ENCODE measurements at regions not wholly inside any gene's neighbourhood (a gene's known extent, or its start where the extent isn't known, plus 50 kb on each side); places are given as distances from the start of the nearest gene placed in this dataset.

DNA sequence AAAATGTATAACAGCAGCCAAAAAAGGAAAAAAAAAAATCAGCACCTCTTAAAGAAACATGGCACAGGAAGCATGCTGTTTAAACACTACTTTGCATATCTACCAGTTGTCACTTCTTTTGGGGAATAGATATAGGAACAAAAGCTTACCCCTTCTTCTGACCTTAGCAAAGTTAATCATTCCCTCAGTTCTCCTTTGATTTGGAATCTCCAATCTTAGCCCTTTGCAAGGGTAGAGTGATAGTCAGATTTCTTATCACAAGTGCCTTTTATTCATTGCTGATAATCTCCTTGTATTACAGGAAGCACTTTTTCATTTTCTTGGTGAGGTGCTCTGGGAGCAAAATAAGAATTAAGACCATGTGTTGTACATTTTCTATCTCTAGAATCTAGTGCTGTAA, 1327.6 kb downstream of the OLFM4 start:
- H3K27ac ChIP-seq, result no peak overlapping the region
- H3K36me3 ChIP-seq, result no peaks in the 10 kb centered on the region
- DNase-seq (ENCODE audit: low spot score), result no peak
- H3K27me3 ChIP-seq, result no peaks in the 10 kb centered on the region
- TF ChIP-seq, protein P1, sequence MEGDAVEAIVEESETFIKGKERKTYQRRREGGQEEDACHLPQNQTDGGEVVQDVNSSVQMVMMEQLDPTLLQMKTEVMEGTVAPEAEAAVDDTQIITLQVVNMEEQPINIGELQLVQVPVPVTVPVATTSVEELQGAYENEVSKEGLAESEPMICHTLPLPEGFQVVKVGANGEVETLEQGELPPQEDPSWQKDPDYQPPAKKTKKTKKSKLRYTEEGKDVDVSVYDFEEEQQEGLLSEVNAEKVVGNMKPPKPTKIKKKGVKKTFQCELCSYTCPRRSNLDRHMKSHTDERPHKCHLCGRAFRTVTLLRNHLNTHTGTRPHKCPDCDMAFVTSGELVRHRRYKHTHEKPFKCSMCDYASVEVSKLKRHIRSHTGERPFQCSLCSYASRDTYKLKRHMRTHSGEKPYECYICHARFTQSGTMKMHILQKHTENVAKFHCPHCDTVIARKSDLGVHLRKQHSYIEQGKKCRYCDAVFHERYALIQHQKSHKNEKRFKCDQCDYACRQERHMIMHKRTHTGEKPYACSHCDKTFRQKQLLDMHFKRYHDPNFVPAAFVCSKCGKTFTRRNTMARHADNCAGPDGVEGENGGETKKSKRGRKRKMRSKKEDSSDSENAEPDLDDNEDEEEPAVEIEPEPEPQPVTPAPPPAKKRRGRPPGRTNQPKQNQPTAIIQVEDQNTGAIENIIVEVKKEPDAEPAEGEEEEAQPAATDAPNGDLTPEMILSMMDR (IDR thresholded peaks at IDR 0.05), result no peak
- H3K9me3 ChIP-seq, result no peaks in the 10 kb centered on the region
- no peaks in the 10 kb centered on the region for H3K4me1 ChIP-seq
- H3K4me3 ChIP-seq, result no peak overlapping the region

DNA sequence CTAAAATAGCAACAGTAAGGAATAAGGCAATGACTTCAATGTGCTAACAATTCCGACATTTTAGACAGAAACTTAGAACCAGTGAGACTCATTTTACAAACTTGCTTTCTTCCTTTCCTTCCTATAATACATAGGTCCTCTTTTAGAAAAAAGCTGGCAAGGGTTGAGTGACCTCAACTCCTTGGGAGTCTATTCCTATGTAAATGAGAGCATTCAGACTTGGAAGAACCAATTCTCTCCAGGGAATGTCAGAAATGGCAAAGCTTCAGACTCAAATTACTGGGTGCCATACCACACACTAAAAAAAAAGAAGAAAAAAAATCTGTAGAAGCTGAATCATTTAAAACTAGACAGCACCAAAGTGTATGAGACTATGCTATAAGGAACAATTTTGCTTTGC, 1328.2 kb downstream of the OLFM4 start:
- TF ChIP-seq, protein P1 (IDR thresholded peaks at IDR 0.05), result no peak
- DNase-seq (ENCODE audit: low spot score), result no peak
- H3K4me1 ChIP-seq, result no peaks in the 10 kb centered on the region

DNA sequence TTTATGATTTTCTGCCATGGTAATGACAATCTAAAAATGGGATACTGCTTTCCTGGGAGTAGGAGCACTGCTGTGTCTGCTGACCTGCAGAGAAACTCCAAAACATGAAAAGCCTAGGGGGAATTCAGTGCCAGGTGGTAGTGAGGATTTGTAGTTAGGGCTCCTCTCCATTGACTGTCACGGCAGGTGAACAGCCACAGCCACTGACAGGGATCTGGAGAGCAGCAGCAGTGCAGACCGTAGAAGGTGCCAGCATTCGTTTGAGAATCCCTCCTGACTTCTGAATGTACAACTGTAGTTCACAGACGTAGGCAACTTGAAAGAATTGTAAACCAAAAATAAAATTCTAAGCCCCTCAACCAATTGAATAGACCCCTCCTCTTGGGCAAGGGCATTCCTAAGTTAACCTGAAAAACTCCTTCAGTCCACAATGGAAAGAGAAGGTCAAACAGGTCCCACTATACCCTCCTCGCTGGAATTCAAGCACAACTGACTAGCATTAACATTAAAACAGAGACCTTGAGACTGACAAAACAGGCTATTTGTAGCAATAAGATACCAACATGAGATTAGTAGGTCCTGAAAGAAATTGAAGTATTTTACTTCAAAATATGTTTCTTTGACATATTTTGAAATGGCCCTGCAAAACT, 1328.8 kb downstream of the OLFM4 start:
- no peaks in the 10 kb centered on the region for H3K27me3 ChIP-seq
- no peak overlapping the region for H3K27ac ChIP-seq
- TF ChIP-seq, protein P1 (IDR thresholded peaks at IDR 0.05), result no peak

More for the DNA sequence above, 1328.2 kb downstream of the OLFM4 start:
- Histone ChIP-seq H3K27ac (no peak overlapping the region), H3K27me3 (no peaks in the 10 kb centered on the region), H3K9me3 (no peaks in the 10 kb centered on the region), H3K4me3 (no peak overlapping the region), H3K36me3 (no peaks in the 10 kb centered on the region)

DNA sequence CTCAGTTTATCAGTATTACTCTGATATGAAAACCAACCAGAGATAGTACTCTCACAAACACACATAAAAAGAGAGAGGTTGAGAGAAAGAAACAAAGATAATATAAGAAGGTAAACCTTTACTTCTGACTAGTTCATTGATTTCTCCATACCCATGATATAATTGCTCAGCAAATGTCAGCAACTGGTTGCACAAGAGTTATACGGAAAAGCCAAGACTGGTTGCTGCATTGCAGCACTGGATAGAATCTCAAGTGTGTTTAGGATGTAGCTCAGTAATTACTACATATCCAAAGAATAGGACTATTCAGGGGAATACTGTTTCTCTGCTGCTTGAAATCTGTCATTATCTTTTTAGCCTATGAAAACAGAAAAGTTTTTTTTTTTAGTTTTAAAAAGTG, 1332.8 kb downstream of the OLFM4 start:
- Histone ChIP-seq H3K4me1 (no peaks in the 10 kb centered on the region), H3K27me3 (no peaks in the 10 kb centered on the region), H3K9me3 (no peaks in the 10 kb centered on the region), H3K4me3 (no peak overlapping the region), H3K36me3 (no peaks in the 10 kb centered on the region), H3K27ac (no peak overlapping the region)
- TF ChIP-seq, protein P1 (IDR thresholded peaks at IDR 0.05), result no peak
- no peak for DNase-seq (ENCODE audit: low spot score)

More for the DNA sequence above, 1328.8 kb downstream of the OLFM4 start:
- Histone ChIP-seq H3K4me1 (no peaks in the 10 kb centered on the region), H3K36me3 (no peaks in the 10 kb centered on the region), H3K4me3 (no peak overlapping the region), H3K9me3 (no peaks in the 10 kb centered on the region)
- no peak for DNase-seq (ENCODE audit: low spot score)

DNA sequence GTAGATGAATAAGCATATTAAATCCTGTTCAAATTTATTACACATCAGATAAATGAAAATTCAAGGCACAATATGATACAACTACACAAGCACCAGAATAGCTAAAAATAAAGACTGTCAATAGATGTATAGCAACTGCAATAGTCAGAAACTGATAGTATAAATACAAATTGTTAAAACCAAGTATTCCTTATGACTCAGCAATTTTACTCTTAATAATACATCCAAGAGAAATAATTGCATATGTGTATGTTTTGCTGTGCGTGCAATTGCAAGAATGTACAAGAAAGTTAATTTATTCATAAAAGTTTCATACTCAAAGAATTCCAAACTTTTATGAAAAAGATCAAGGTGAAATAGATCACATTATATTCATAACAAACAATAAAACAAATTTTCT, 1338.1 kb downstream of the OLFM4 start:
- TF ChIP-seq, protein P1 (IDR thresholded peaks at IDR 0.05), result no peak
- no peaks in the 10 kb centered on the region for H3K27me3 ChIP-seq
- H3K4me1 ChIP-seq, result no peaks in the 10 kb centered on the region
- no peaks in the 10 kb centered on the region for H3K9me3 ChIP-seq
- no peak overlapping the region for H3K4me3 ChIP-seq
- DNase-seq (ENCODE audit: low spot score), result no peak
- no peak overlapping the region for H3K27ac ChIP-seq
- no peaks in the 10 kb centered on the region for H3K36me3 ChIP-seq

Measured in right atrium auricular region (tissue), 2 donors.